Fibroblast of skin of right biceps (primary cell): ENCODE measurements at regions not wholly inside any gene's neighbourhood (a gene's known extent, or its start where the extent isn't known, plus 50 kb on each side); places are given as distances from the start of the nearest gene placed in this dataset.

Source experiments
- DNase-seq: peaks from one replicate; pipeline ENCODE4 v3.0.0-alpha.2; 2013

GRCh38 chr7:13518738-13519137, 470.7 kb downstream of the ETV1 start:
- DNase-seq: no peak

- DNase-seq: no peak
Observed at GRCh38 chr7:13524076-13524475, 465.4 kb downstream of the ETV1 start.

GRCh38 chr7:13532028-13532753, 457.3 kb downstream of the ETV1 start:
- DNase-seq: no peak

GRCh38 chr7:13538669-13539068, 450.8 kb downstream of the ETV1 start:
- DNase-seq: peak; percentile 7

DNA sequence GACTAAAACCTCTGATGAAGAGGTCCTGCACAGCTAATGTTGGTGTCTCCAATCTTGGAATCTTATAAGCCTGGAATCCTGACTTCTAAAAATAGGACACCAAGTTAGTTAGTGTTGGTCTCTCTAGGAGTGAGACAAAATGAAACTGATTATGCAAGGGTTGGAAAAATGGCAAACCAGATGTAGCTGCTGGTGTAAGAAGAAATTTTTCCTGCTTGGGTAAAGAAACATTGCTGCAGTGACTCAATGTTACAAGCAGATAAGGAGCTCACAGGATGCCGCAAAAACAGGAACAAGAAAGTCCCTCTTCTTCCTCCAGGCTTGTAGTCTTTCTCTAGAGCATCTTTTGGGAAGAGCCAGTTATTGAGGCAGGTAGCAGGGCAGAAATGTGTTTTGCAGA, 449.0 kb downstream of the ETV1 start:
- peak; percentile 17 for DNase-seq

DNA sequence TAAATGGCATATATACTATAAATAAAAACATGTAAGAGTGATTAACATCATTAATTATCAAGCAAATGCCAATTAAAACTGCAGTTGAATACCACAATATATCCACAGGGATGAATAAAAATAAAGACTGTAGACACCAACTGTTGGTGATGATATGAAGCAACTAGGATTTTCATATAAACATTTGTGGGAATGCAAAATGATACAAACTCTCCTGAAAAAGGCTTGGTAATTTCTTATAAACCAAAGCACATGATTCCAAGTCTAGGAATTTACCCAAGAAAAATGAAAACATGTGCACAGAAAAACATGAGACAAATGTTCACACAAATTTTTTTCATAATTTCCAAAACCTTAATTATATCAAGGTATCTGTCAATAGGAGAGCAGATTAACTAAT, 448.1 kb downstream of the ETV1 start:
- no peak for DNase-seq

- DNase-seq: no peak
Observed at GRCh38 chr7:13542451-13542850, 447.0 kb downstream of the ETV1 start.

DNA sequence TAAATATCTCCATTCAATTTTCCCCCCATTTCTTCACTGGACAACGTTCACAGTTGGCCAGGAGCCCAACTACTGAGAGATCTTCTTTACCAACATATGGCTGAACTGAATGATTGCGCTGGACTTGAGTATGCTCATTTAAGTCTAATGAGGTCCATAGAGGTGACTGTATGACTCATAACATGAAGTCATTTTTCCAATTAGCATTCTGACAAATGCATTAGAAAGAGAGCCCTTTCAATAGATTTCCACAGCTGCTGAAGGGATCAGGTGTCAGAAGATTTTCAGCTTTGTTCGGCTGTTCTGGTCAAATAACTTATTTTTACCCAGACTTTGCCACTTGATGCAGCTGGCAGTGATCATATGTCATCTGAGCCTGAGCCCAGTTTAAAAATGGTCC, 438.0 kb downstream of the ETV1 start:
- DNase-seq: no peak

DNA sequence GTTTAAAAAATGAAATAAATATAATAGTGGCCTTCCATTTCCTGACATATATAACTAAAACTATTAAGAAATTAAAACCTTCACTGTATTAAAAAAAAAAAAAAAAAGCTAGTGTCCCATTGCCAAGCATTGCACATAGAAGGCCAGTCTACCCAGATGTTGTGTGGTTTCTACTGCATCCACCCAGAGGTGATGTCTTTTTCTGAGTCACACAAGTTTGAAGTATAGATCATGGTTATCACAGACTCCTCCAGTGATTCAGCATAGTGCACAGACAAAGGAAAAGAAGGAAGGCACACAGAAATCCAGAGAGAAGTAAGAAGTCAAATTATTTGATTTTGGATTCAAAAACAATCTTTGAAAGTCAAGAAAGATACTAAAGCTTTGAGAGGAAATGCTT, 429.0 kb downstream of the ETV1 start:
- DNase-seq: peak; percentile 41

DNA sequence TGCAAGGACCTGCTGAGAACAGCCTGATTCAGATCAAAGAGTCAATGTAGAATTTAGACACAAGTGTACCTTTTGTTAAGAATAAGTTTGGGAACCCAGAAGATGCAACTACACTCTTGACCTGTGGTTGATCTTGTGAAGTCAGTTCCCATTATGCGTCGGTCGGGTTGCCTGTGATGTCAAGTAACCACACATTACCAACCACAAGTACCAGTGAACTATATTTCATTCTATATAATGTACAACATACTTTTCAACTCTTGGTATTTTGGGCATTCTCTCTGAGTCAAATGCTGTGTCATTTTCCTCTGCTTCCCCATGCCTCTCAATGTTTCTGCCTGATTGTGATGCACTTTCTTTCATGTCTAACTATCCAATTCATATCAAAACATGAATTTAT, 426.2 kb downstream of the ETV1 start:
- DNase-seq: peak; percentile 7

DNA sequence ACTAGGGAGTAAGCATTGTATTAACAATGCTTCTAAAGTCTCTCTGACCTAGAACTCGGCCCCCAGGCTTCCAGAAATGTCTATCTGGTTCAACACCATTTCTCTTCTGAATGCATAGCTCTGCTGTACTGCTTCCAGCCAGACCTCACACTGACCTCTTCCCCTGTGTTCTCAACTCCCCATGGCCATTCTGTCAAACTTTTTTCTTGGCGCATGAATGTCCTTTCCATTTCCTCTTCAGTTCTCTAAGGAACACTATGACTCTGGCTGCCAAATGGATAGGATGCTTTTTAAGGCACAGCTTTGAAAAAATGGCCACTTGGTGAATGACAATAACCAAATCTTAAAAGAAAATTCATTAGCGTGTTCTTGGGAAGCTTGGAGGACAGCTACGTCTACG, 425.8 kb downstream of the ETV1 start:
- no peak for DNase-seq

- no peak for DNase-seq
Observed at GRCh38 chr7:13577566-13578145, 411.8 kb downstream of the ETV1 start.

DNA sequence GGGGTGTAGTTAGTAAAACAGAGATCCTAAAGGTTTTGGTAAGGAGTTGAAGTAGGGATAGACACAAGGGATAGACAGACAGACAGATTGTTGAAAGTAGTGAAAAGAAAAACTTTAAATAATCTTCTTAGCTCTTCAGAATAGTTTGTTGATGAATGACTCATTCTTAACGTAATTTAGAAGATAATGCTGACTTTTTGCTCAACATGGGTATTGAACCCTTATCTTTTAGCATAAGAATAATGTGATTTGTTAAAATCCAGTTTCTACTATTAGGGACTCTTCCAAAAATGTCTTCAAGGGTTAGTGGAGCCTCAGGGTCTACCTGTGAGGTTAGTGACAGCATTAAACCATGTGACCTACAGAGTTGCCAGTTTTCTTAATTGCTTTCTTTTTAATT, 411.2 kb downstream of the ETV1 start:
- no peak for DNase-seq

- no peak for DNase-seq
Observed at GRCh38 chr7:13581097-13581496, 408.4 kb downstream of the ETV1 start.

DNA sequence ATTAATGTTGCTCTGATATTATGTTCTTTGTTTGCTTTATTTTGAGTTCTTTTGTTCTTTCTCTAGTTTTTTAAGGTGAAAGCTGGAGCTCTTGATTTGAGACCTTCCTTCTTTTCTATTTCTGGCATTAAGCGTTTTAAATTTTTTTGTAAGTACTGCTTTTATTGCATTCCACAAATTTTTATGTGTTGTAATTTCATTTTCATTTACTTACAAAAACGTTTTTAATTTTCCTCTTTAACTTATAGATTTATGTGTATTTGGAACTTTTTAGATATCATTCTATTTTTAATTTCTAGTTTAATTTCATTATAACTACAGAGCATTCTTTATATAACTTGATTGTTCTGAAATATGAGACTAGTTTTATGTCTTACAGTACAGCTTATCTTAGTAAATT, 395.6 kb downstream of the ETV1 start:
- DNase-seq: no peak

DNA sequence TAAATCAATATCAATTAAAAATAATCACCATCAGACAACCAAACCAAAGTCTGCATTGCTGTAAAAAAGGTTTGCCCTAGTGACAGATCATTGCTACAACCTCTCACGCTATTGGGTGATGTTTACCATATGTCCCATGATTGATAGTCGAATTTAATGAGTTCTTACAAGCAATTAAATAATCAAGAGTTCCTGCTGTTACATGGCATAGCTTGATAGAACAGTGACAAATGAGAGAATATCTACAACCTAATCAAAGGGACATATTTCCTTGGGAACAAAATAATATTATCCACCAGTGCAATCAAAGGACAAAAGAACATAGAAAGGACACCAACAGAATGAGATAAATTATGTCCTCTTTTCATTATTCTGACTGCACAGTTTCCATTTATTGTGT, 387.4 kb downstream of the ETV1 start:
- no peak for DNase-seq

- no peak for DNase-seq
Observed at GRCh38 chr7:13603016-13603415, 386.4 kb downstream of the ETV1 start.

- DNase-seq: no peak
Observed at GRCh38 chr7:13603661-13604060, 385.8 kb downstream of the ETV1 start.

DNA sequence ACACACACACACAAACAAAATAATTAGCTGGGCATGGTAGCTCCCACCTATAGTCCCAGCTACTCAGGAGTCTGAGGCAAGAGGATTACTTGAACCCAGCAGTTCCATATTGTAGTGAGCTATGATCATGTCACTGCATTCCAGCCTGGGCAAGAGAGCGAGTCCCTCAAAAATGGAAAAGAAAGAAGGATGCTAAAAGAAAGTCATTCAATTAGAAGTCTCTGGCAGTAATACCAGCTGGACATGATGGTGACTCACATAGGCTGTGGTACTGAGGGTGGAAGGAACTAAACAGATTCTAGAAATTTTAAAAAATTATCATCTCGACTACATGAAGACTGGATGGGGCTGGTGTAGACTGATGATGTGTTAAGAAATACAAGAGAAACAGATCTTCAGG, 385.3 kb downstream of the ETV1 start:
- no peak for DNase-seq

- no peak for DNase-seq
Observed at GRCh38 chr7:13610372-13610771, 379.1 kb downstream of the ETV1 start.

DNA sequence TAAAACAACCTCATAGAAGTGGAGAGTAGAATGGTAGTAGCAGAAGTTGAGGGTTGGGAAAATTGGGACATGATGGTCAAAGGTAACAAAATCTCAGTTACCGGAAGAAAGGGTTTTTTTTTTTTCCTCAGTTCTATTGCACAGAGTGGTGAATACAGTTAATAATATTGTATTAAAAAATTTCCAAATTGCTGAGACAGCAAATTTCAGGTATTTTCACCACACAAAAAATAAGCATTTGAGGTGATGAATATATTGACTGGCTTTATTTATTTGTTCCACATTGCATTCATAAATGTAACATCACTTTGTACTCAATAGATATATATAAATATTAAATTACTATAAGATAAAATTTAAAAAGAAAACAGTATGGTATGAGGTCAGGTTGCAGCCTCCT, 373.8 kb downstream of the ETV1 start:
- DNase-seq: no peak

- DNase-seq: no peak
Observed at GRCh38 chr7:13627455-13627854, 362.0 kb downstream of the ETV1 start.

- DNase-seq: peak; percentile 68
Observed at GRCh38 chr7:13628239-13629001, 361.0 kb downstream of the ETV1 start.
